ENCODE measurements at regions not wholly inside any gene's neighbourhood (a gene's known extent, or its start where the extent isn't known, plus 50 kb on each side); places are given as distances from the start of the nearest gene placed in this dataset.

DNA sequence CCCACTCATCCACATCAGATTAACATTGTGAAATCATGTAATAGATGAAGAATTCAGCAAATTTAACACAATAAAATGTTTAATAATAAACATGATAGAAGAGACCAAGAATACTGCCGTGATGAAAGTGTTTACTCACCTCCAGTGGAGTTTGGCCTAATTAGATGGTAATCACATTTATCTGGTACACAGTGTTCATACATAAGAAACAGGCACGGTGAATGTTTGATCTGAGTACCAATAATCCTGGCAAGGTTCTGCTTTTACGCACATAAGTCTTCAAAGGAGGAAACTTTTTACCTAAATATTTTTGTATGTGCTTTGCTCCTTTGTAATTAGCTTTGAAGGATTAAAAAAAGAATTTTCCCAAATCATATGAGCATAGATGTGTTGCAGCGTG is 122.5 kb downstream of the IRS1 start:
- TF ChIP-seq CTCF (IDR thresholded peaks at IDR 0.05; ENCODE audit: low read depth, low read length, missing input control) (no peak), RAD21 (IDR thresholded peaks at IDR 0.05) (peak in 1 of 2 donors; percentile 10), JUND (IDR thresholded peaks at IDR 0.05) (no peak), HNF4G (IDR thresholded peaks at IDR 0.05) (no peak), TAF1 (conservative IDR thresholded peaks at IDR 0.05) (no peak), FOXA2 (IDR thresholded peaks at IDR 0.05) (peak; percentile 43), EGR1 (IDR thresholded peaks at IDR 0.05; ENCODE audit: low read depth in 2 of 2) (no peak), YY1 (IDR thresholded peaks at IDR 0.05) (peak; percentile 46)

Data from liver (tissue), 3 donors.